HCT116 (cell line): ENCODE measurements at regions not wholly inside any gene's neighbourhood (a gene's known extent, or its start where the extent isn't known, plus 50 kb on each side); places are given as distances from the start of the nearest gene placed in this dataset.

Experiments
- ATAC-seq: fragments of 200-7000 bp; cut with Tn5 transposase; 2 replicates; pipeline ENCODE4 v1.9.1; 2020; ENCODE audit warnings: mild to moderate bottlenecking, moderate library complexity
- BruUV-seq: library from RNA; stranded (reverse); fragments of 400-500 nt; replicated peaks from 2 replicates; lab custom pipeline; 2021; lab: Mats Ljungman, UMichigan
- CTCF ChIA-PET: fragments of 300-600 bp; sonication (Branson Sonifier 250); formaldehyde crosslinking; loops from one replicate; lab custom pipeline; 2021; ENCODE audit warnings: antibody characterized with exemption; lab: Charles Lee
- POLR2A ChIA-PET: fragments of 300-600, 350-600 bp; sonication (Branson Sonifier 250); formaldehyde crosslinking; loops from one replicate; lab custom pipeline; 2021; ENCODE audit warnings: antibody characterized with exemption; lab: Charles Lee
- RAD21 ChIA-PET, 2 experiments: fragments of 300-600 bp; sonication (Branson Sonifier 250); formaldehyde crosslinking; loops; one replicate each; lab custom pipeline; 2023; ENCODE audit warnings: low total read pairs in 2 of 2; ENCODE audit not compliant: uncharacterized antibody in 2 of 2, unreplicated experiment in 2 of 2, low non-redundant PET in 1 of 2; lab: Charles Lee
- DNase-seq: peaks from one replicate; pipeline ENCODE4 v3.0.0-alpha.2; 2010; ENCODE audit warnings: low read depth, low spot score
- H2AFZ ChIP-seq: fragments of 200-600 bp; shearing (Covaris generic), sonication (generic); 2 replicates; pipeline ENCODE4 v1.6.1; 2017; ENCODE audit warnings: low read depth, mixed run types, mixed read lengths, antibody characterized with exemption, low read length; ENCODE audit not compliant: poor library complexity, severe bottlenecking
- H3K27ac ChIP-seq: 2 replicates; pipeline ENCODE4 v1.5.1; 2012; ENCODE audit warnings: low read depth, low read length
- H3K27me3 ChIP-seq: fragments of 200-600 bp; sonication (generic); 2 replicates; pipeline ENCODE4 v1.6.1; 2016; ENCODE audit warnings: mixed run types, low read length, mixed read lengths; ENCODE audit not compliant: insufficient read depth
- H3K36me3 ChIP-seq, 2 experiments: fragments of 200-500 bp in 1 of 2; fragments of 200-600 bp in 1 of 2; sonication (Bioruptor generic) in 1 of 2; sonication (generic) in 1 of 2; 2 replicates each; pipeline versions ENCODE4 v1.5.1 to v1.6.1; 2014 to 2016; ENCODE audit warnings: low read length in 2 of 2, inconsistent platforms in 1 of 2, mixed read lengths in 1 of 2, mixed run types in 1 of 2; ENCODE audit not compliant: insufficient read depth in 2 of 2, control insufficient read depth in 1 of 2
- H3K4me1 ChIP-seq, 2 experiments: fragments of 200-600 bp in 1 of 2; sonication (generic) in 1 of 2; 2 replicates each; pipeline versions ENCODE4 v1.5.1 to v1.6.1; 2012 to 2017; ENCODE audit warnings: low read length in 2 of 2, inconsistent platforms in 1 of 2, mild to moderate bottlenecking in 1 of 2, mixed read lengths in 1 of 2, mixed run types in 1 of 2, moderate library complexity in 1 of 2; ENCODE audit not compliant: insufficient read depth in 2 of 2, control insufficient read depth in 1 of 2
- H3K4me2 ChIP-seq: fragments of 200-600 bp; sonication (generic); 2 replicates; pipeline ENCODE4 v1.6.1; 2017; ENCODE audit warnings: mixed run types, low read length, mixed read lengths
- H3K4me3 ChIP-seq, 2 experiments: fragments of 200-600 bp in 1 of 2; sonication (generic) in 1 of 2; replicated peaks in 1 of 2; 2 replicates each; pipeline ENCODE4 v1.5.1; 2011 to 2016; ENCODE audit warnings: low read length in 2 of 2, control low read depth in 1 of 2, low read depth in 1 of 2, mild to moderate bottlenecking in 1 of 2, mixed read lengths in 1 of 2, mixed run types in 1 of 2
- H3K79me2 ChIP-seq: fragments of 200-600 bp; sonication (generic); 2 replicates; pipeline ENCODE4 v1.6.1; 2017; ENCODE audit warnings: mild to moderate bottlenecking, mixed run types, low read length, moderate library complexity, mixed read lengths; ENCODE audit not compliant: insufficient read depth
- H3K9ac ChIP-seq: fragments of 200-600 bp; sonication (generic); 2 replicates; pipeline ENCODE4 v1.6.1; 2016; ENCODE audit warnings: low read length, mixed read lengths
- H3K9me2 ChIP-seq: fragments of 200-600 bp; sonication (generic), shearing (Covaris generic); 2 replicates; pipeline ENCODE4 v1.6.1; 2017; ENCODE audit warnings: mixed run types, mild to moderate bottlenecking, moderate library complexity; ENCODE audit not compliant: insufficient read depth
- H3K9me3 ChIP-seq, 2 experiments: fragments of 200-500 bp in 1 of 2; fragments of 200-600 bp in 1 of 2; sonication (Bioruptor generic) in 1 of 2; sonication (generic) in 1 of 2; 2 replicates each; pipeline ENCODE4 v1.6.1; 2014 to 2017; ENCODE audit warnings: low read length in 2 of 2, mixed read lengths in 2 of 2, inconsistent platforms in 1 of 2, low read depth in 1 of 2, mild to moderate bottlenecking in 1 of 2, mixed run types in 1 of 2, moderate library complexity in 1 of 2; ENCODE audit not compliant: control insufficient read depth in 1 of 2, insufficient read depth in 1 of 2
- H4K20me1 ChIP-seq: fragments of 200-600 bp; sonication (generic), shearing (Covaris generic); 2 replicates; pipeline ENCODE4 v1.6.1; 2017; ENCODE audit warnings: mixed run types, mild to moderate bottlenecking, moderate library complexity; ENCODE audit not compliant: insufficient read depth
- ATF3 ChIP-seq: IDR thresholded peaks from 2 replicates; pipeline ENCODE4 v1.6.1; 2012
- CBX3 ChIP-seq: IDR thresholded peaks from 2 replicates; pipeline ENCODE4 v1.6.1; 2012; ENCODE audit warnings: low read depth
- CEBPB ChIP-seq: IDR thresholded peaks from 2 replicates; pipeline ENCODE4 v1.6.1; 2012; ENCODE audit warnings: low read depth
- CTCF ChIP-seq, 3 experiments: fragments of 200-600 bp in 1 of 3; sonication (generic) in 1 of 3; IDR thresholded peaks in 2 of 3; conservative IDR thresholded peaks in 1 of 3; 2 replicates each; pipeline ENCODE4 v1.5.1; 2012 to 2017; ENCODE audit warnings: low read depth in 2 of 3, low read length in 2 of 3, antibody characterized with exemption in 1 of 3, borderline replicate concordance in 1 of 3, control low read depth in 1 of 3, mild to moderate bottlenecking in 1 of 3, mixed read lengths in 1 of 3, mixed run types in 1 of 3, moderate library complexity in 1 of 3; ENCODE audit not compliant: insufficient read depth in 1 of 3
- ELF1 ChIP-seq: IDR thresholded peaks from 2 replicates; pipeline ENCODE4 v1.6.1; 2012; ENCODE audit warnings: low read depth, borderline replicate concordance
- EZH2phosphoT487 ChIP-seq: fragments of 200-600 bp; IDR thresholded peaks from 2 replicates; pipeline ENCODE4 v1.6.1; 2018; ENCODE audit warnings: antibody characterized with exemption, borderline replicate concordance
- FOSL1 ChIP-seq: IDR thresholded peaks from 2 replicates; pipeline ENCODE4 v1.6.1; 2012; ENCODE audit warnings: low read depth
- JUND ChIP-seq: IDR thresholded peaks from 2 replicates; pipeline ENCODE4 v1.6.1; 2012
- POLR2A ChIP-seq: IDR thresholded peaks from 2 replicates; pipeline ENCODE4 v1.7.0; 2011; ENCODE audit warnings: borderline replicate concordance; ENCODE audit not compliant: insufficient read depth, insufficient read length; ENCODE audit errors: extremely low read depth
- REST ChIP-seq: IDR thresholded peaks from 2 replicates; pipeline ENCODE4 v1.6.1; 2012; ENCODE audit warnings: low read depth
- SP1 ChIP-seq: IDR thresholded peaks from 2 replicates; pipeline ENCODE4 v1.6.1; 2012; ENCODE audit warnings: low read depth
- TCF7L2 ChIP-seq: IDR thresholded peaks from 2 replicates; pipeline ENCODE4 v1.7.0; 2011; ENCODE audit warnings: borderline replicate concordance, inconsistent platforms; ENCODE audit not compliant: insufficient read depth, insufficient read length; ENCODE audit errors: extremely low read depth
- ZBTB33 ChIP-seq: IDR thresholded peaks from 2 replicates; pipeline ENCODE4 v1.6.1; 2011; ENCODE audit warnings: mild to moderate bottlenecking, low read length, moderate library complexity; ENCODE audit not compliant: insufficient replicate concordance; ENCODE audit errors: extremely low read depth
- ZFX ChIP-seq: fragments of 450-650 bp; IDR thresholded peaks from 2 replicates; pipeline ENCODE4 v1.6.1; 2017
- intact Hi-C: fragments of 100-400 bp; cut with micrococcal nuclease; formaldehyde crosslinking; loops from 2 replicates; pipeline ENCODE4 v1.10.0; 2022

GRCh38 chr3:135503065-135503759 is 462.3 kb upstream of the PPP2R3A start:
- CTCF ChIA-PET = interaction anchor here (0.6 to 2.6 kb wide), 6 partner anchors 13 to 748 kb away, joined by 3 to 20 read pairs (median 4); partner anchors contain the start of gene EPHB1
- Histone ChIP-seq H2AFZ (no peak overlapping the region), H3K4me2 (no peak overlapping the region), H3K9me3 (no peaks in the 10 kb centered on the region), H3K27ac (no peak overlapping the region), H3K36me3 (no peaks in the 10 kb centered on the region), H4K20me1 (no peaks in the 10 kb centered on the region), H3K79me2 (no peaks in the 10 kb centered on the region), H3K9me2 (no peaks in the 10 kb centered on the region), H3K27me3 (peaks cover 53% of the 10 kb centered on the region), H3K4me3 (no peak overlapping the region), H3K9ac (no peak overlapping the region), H3K4me1 (no peaks in the 10 kb centered on the region)
- TF ChIP-seq FOSL1 (no peak), POLR2A (no peak), CEBPB (no peak), REST (no peak), ZFX (no peak), JUND (no peak), EZH2phosphoT487 (no peak), ELF1 (no peak), SP1 (no peak), CTCF (IDR thresholded peaks at IDR 0.05 in 2 of 3, conservative IDR thresholded peaks at IDR 0.05 in 1 of 3; ENCODE audit: borderline replicate concordance in 1 of 3, insufficient read depth in 1 of 3, low read depth in 2 of 3, low read length in 2 of 3) (no peak), CBX3 (no peak), ATF3 (no peak), ZBTB33 (no peak), TCF7L2 (no peak)
- no TSS peak for BruUV-seq
- POLR2A ChIA-PET = no interaction called here
- ATAC-seq (no peak), DNase-seq (no peak)
- RAD21 ChIA-PET = interaction anchor here (1.1 to 1.4 kb wide), 2 partner anchors 708 kb away, joined by 5 to 8 read pairs; partner anchors contain the start of gene EPHB1 (in 2 of the 2)
- intact Hi-C loops = loop anchor here (5.0 kb wide), 1 partner anchor 901 kb away; no protein-coding TSS in a partner anchor
